GM15510 (cell line): ENCODE measurements at regions not wholly inside any gene's neighbourhood (a gene's known extent, or its start where the extent isn't known, plus 50 kb on each side); places are given as distances from the start of the nearest gene placed in this dataset.

Experiments used
- POLR2A ChIP-seq: IDR thresholded peaks from 3 replicates; pipeline ENCODE4 v1.6.1; 2011; ENCODE audit warnings: borderline replicate concordance; ENCODE audit not compliant: insufficient read length; ENCODE audit errors: extremely low read depth

- no peak for TF ChIP-seq POLR2A
These were observed 67.2 kb upstream of the CIBAR2 start for GRCh38 chr16:85179344-85180046.

- no peak for TF ChIP-seq POLR2A
These were observed 68.0 kb upstream of the CIBAR2 start for GRCh38 chr16:85180047-85180826.

- TF ChIP-seq POLR2A: no peak
These were observed 68.8 kb upstream of the CIBAR2 start for GRCh38 chr16:85180827-85181738.

GRCh38 chr16:85181739-85182129 is 69.5 kb upstream of the CIBAR2 start:
- no peak for TF ChIP-seq POLR2A

GRCh38 chr16:85182286-85182685 is 70.0 kb upstream of the CIBAR2 start:
- no peak for TF ChIP-seq POLR2A

GRCh38 chr16:85182774-85183173 is 70.5 kb upstream of the CIBAR2 start:
- no peak for TF ChIP-seq POLR2A

- TF ChIP-seq POLR2A: no peak
These were observed 71.3 kb upstream of the CIBAR2 start for GRCh38 chr16:85183564-85183963.

- TF ChIP-seq POLR2A: no peak
These were observed 72.1 kb upstream of the CIBAR2 start for GRCh38 chr16:85184404-85184803.

GRCh38 chr16:85185303-85186100 is 73.2 kb upstream of the CIBAR2 start:
- no peak for TF ChIP-seq POLR2A

- TF ChIP-seq POLR2A: no peak
These were observed 74.7 kb upstream of the CIBAR2 start for GRCh38 chr16:85187002-85187401.

- TF ChIP-seq POLR2A: no peak
These were observed 75.2 kb upstream of the CIBAR2 start for GRCh38 chr16:85187447-85187846.

GRCh38 chr16:85187886-85188285 is 75.6 kb upstream of the CIBAR2 start:
- TF ChIP-seq POLR2A: no peak

- no peak for TF ChIP-seq POLR2A
These were observed 76.8 kb upstream of the CIBAR2 start for GRCh38 chr16:85188822-85189672.
